ENCODE measurements at regions not wholly inside any gene's neighbourhood (a gene's known extent, or its start where the extent isn't known, plus 50 kb on each side); places are given as distances from the start of the nearest gene placed in this dataset.

GRCh38 chr10:90985321-90985933 is 64.5 kb upstream of the ANKRD1 start:
- in situ Hi-C loops (cut with HindIII; ENCODE audit: low pct_unique_long_range_greater_than_20kb, low sequenced_read_pairs), result no loop called here
- H3K36me3 ChIP-seq (ENCODE audit: control insufficient read depth, insufficient read depth, low read length), result no peaks in the 10 kb centered on the region
- BruUV-seq (replicated peaks), result no TSS peak
- intact Hi-C loops (cut with micrococcal nuclease; ENCODE audit: unreplicated experiment), result no loop called here
- ChIA-PET POLR2A (no interaction called here), CTCF (no interaction called here)
- ATAC-seq (no peak), DNase-seq (ENCODE audit: low read depth, low spot score) (no peak)
- no peaks in the 10 kb centered on the region for H3K4me1 ChIP-seq (ENCODE audit: control insufficient read depth, insufficient read depth, low read length)
- H3K27ac ChIP-seq (ENCODE audit: low read length), result no peak overlapping the region
- TF ChIP-seq TCF7L2 (IDR thresholded peaks at IDR 0.05; ENCODE audit: low read depth, low read length) (no peak), SIN3A (IDR thresholded peaks at IDR 0.05; ENCODE audit: borderline replicate concordance, insufficient read depth, low read depth, low read length) (no peak)
- H3K27me3 ChIP-seq (ENCODE audit: control insufficient read depth, insufficient read depth, low read length), result no peaks in the 10 kb centered on the region; the same call in 1 of the 2 replicates
- no peak overlapping the region for H3K4me3 ChIP-seq (ENCODE audit: low read depth in 2 of 2, low read length in 2 of 2)
- H3K9me3 ChIP-seq (ENCODE audit: control insufficient read depth, insufficient read depth, low read depth, low read length), result no peaks in the 10 kb centered on the region

GRCh38 chr10:90986136-90986760 is 65.4 kb upstream of the ANKRD1 start:
- intact Hi-C loops (cut with micrococcal nuclease; ENCODE audit: unreplicated experiment), result no loop called here
- TF ChIP-seq SIN3A (IDR thresholded peaks at IDR 0.05; ENCODE audit: borderline replicate concordance, insufficient read depth, low read depth, low read length), result no peak
- TF ChIP-seq REST (IDR thresholded peaks at IDR 0.05; ENCODE audit: insufficient read depth in 1 of 2, low read depth in 2 of 2, low read length in 1 of 2), result no peak
- no peak for TF ChIP-seq POLR2AphosphoS5 (IDR thresholded peaks at IDR 0.05; ENCODE audit: low read depth, low read length)
- no peak for TF ChIP-seq CTCF (IDR thresholded peaks at IDR 0.05)
- no peak for TF ChIP-seq TCF7L2 (IDR thresholded peaks at IDR 0.05; ENCODE audit: low read depth, low read length)
- in situ Hi-C loops (cut with HindIII; ENCODE audit: low pct_unique_long_range_greater_than_20kb, low sequenced_read_pairs), result no loop called here
- no peaks in the 10 kb centered on the region for H3K4me1 ChIP-seq (ENCODE audit: control insufficient read depth, insufficient read depth, low read length)
- ChIA-PET CTCF (no interaction called here), POLR2A (no interaction called here)
- H3K9me3 ChIP-seq (ENCODE audit: control insufficient read depth, insufficient read depth, low read depth, low read length), result no peaks in the 10 kb centered on the region
- DNase-seq (ENCODE audit: low read depth, low spot score), result no peak
- ATAC-seq, result no peak
- no peaks in the 10 kb centered on the region for H3K36me3 ChIP-seq (ENCODE audit: control insufficient read depth, insufficient read depth, low read length)
- no TSS peak for BruUV-seq (replicated peaks)
- no peak overlapping the region for H3K4me3 ChIP-seq (ENCODE audit: low read depth in 2 of 2, low read length in 2 of 2)
- H3K27me3 ChIP-seq (ENCODE audit: control insufficient read depth, insufficient read depth, low read length), result no peaks in the 10 kb centered on the region; the same call in 1 of the 2 replicates
- H3K27ac ChIP-seq (ENCODE audit: low read length), result no peak overlapping the region

GRCh38 chr10:90986870-90987269 is 66.0 kb upstream of the ANKRD1 start:
- Histone ChIP-seq H3K27ac (ENCODE audit: low read length) (no peak overlapping the region), H3K9me3 (ENCODE audit: control insufficient read depth, insufficient read depth, low read depth, low read length) (no peaks in the 10 kb centered on the region), H3K27me3 (ENCODE audit: control insufficient read depth, insufficient read depth, low read length) (no peaks in the 10 kb centered on the region; the same call in 1 of the 2 replicates), H3K36me3 (ENCODE audit: control insufficient read depth, insufficient read depth, low read length) (no peaks in the 10 kb centered on the region), H3K4me3 (ENCODE audit: low read depth in 2 of 2, low read length in 2 of 2) (no peak overlapping the region), H3K4me1 (ENCODE audit: control insufficient read depth, insufficient read depth, low read length) (no peaks in the 10 kb centered on the region)
- POLR2A ChIA-PET, result no interaction called here
- CTCF ChIA-PET, result no interaction called here
- ATAC-seq, result no peak
- BruUV-seq (replicated peaks), result no TSS peak
- in situ Hi-C loops (cut with HindIII; ENCODE audit: low pct_unique_long_range_greater_than_20kb, low sequenced_read_pairs) (no loop called here), intact Hi-C loops (cut with micrococcal nuclease; ENCODE audit: unreplicated experiment) (no loop called here)
- no peak for TF ChIP-seq POLR2AphosphoS5 (IDR thresholded peaks at IDR 0.05; ENCODE audit: low read depth, low read length)
- TF ChIP-seq SIN3A (IDR thresholded peaks at IDR 0.05; ENCODE audit: borderline replicate concordance, insufficient read depth, low read depth, low read length), result no peak
- no peak for TF ChIP-seq TCF7L2 (IDR thresholded peaks at IDR 0.05; ENCODE audit: low read depth, low read length)
- TF ChIP-seq REST (IDR thresholded peaks at IDR 0.05; ENCODE audit: insufficient read depth in 1 of 2, low read depth in 2 of 2, low read length in 1 of 2), result no peak
- no peak for TF ChIP-seq CTCF (IDR thresholded peaks at IDR 0.05)
- DNase-seq (ENCODE audit: low read depth, low spot score), result no peak
